Small intestine (tissue), 7 donors: ENCODE measurements at regions not wholly inside any gene's neighbourhood (a gene's known extent, or its start where the extent isn't known, plus 50 kb on each side); places are given as distances from the start of the nearest gene placed in this dataset.
A peak's percentile ranks its signal among the peaks of the same experiment; 100 is the strongest.

Experiments used
- DNase-seq, 2 donors: peaks; one replicate each; pipeline versions ENCODE4 v3.0.0 to v3.0.0-alpha.2; 2013
- FAIRE-seq: peaks from 2 replicates; lab custom pipeline; 2012; peaks lifted over from hg19 to GRCh38; lab: Jason Lieb, UNC
- H3K27ac ChIP-seq, 3 donors: one replicate each; pipeline ENCODE4 v1.5.1; 2013; ENCODE audit warnings: low read length in 2 of 3, mild to moderate bottlenecking in 2 of 3, control low read depth in 1 of 3, inconsistent platforms in 1 of 3, low read depth in 1 of 3, moderate library complexity in 1 of 3
- H3K27me3 ChIP-seq, 3 donors: one replicate each; pipeline ENCODE4 v1.6.1; 2013; ENCODE audit warnings: low read length in 3 of 3, inconsistent platforms in 1 of 3; ENCODE audit not compliant: control insufficient read depth in 3 of 3, insufficient read depth in 3 of 3
- H3K36me3 ChIP-seq, 3 donors: one replicate each; pipeline ENCODE4 v1.6.1; 2013; ENCODE audit warnings: low read length in 3 of 3, inconsistent platforms in 1 of 3, low read depth in 1 of 3, mild to moderate bottlenecking in 1 of 3, moderate library complexity in 1 of 3; ENCODE audit not compliant: control insufficient read depth in 3 of 3, insufficient read depth in 2 of 3
- H3K4me1 ChIP-seq, 3 donors: one replicate each; pipeline ENCODE4 v1.6.1; 2013; ENCODE audit warnings: low read length in 2 of 3, inconsistent platforms in 1 of 3, low read depth in 1 of 3, mild to moderate bottlenecking in 1 of 3, moderate library complexity in 1 of 3; ENCODE audit not compliant: control insufficient read depth in 3 of 3, insufficient read depth in 2 of 3
- H3K4me3 ChIP-seq, 3 donors: one replicate each; pipeline ENCODE4 v1.5.1; 2013; ENCODE audit warnings: low read length in 3 of 3, control low read depth in 1 of 3, inconsistent platforms in 1 of 3, low read depth in 1 of 3, mild to moderate bottlenecking in 1 of 3, moderate library complexity in 1 of 3
- H3K9me3 ChIP-seq, 2 donors: one replicate each; pipeline ENCODE4 v1.6.1; 2013; ENCODE audit warnings: low read depth in 1 of 2, low read length in 1 of 2; ENCODE audit not compliant: control insufficient read depth in 2 of 2, insufficient read depth in 1 of 2
- WGBS, 3 donors: extraction: QIAGEN DNeasy Blood & Tissue Kit; methylation state at CpG; one replicate each; pipeline ENCODE4 v1.1.7; 2013; 5-methylcytosine and 5-hydroxymethylcytosine counted together
- donor health status: healthy with polysubstance abuse.
- donor health status: control.
- donor health status: control.
- donor health status: Bipolar disorder and iron deficiency.
- donor health status: healthy.

DNA sequence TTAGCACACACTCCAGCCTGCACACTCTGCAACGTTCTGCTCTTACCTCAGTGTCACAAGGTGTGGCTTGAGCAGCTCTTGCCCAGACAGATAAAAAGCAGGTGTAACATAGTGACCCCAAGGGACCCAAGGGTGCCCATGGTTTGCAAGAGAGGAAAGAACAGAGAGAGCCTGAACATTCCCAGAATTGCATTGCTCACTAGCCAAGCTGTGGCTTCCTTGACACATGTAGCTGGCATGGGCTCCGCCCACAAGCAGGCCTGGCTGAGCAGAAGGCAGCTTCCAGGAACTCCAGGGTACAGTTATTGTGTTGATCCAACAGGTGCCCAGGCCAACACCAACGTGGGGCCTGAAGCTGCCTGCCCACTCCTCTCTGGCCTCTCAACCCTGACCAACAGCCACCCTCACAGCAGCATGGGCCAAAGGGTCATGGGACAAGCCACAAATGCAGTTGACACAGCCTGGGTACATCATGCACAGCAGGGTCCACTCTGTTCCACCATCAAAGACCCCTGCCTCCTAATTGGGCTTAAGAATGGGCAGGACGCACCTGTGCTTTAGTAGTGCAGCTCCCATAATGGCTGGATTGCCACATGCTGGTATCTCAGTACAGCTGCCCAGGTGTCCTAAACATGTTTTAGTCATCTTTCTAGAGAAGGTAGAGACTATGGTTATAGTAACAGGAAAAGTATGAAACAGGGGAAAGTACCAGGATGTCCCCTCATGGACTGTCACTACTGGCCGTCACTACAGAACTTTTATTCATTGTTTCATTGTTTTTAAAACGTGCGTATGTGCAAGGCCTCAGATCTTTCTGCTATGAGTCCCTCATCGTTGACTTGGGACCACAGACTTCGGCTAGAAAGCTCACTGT, 73.7 kb upstream of the ACSL1 start:
- FAIRE-seq (no peak), DNase-seq (peak in 1 of 2 donors; percentile 20)
- no peak overlapping the region for H3K4me3 ChIP-seq
- H3K27me3 ChIP-seq: peaks cover 0 to 7% (median 0%) of the 10 kb centered on the region in 3 donors
- no peak overlapping the region for H3K27ac ChIP-seq
- no peaks in the 10 kb centered on the region for H3K4me1 ChIP-seq
- WGBS, 3 donors: 75 to 76% (median 76%) methylated on average over 9 of the region's 9 CpGs
- no peaks in the 10 kb centered on the region for H3K36me3 ChIP-seq
- H3K9me3 ChIP-seq: no peaks in the 10 kb centered on the region

DNA sequence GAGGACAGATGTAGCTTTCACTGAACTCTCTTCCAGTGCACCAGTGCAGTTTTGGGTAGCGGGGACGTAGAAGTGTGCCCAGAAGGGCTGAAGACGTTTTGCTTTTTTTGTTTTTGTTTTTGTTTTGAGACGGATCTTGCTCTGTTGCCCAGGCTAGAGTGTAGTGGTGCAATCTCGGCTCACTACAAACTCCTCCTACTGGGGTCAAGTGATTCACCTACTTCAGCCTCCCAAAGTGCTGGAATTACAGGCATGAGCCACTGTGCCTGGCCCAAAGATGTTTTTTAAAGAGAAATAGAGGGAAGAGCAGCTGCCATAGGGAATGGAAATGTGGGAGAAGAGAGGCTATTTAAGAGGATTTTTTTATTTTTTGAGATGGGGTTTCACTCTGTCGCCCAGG, 74.4 kb upstream of the ACSL1 start:
- Histone ChIP-seq H3K27me3 (peaks cover 0 to 5% (median 0%) of the 10 kb centered on the region in 3 donors), H3K36me3 (no peaks in the 10 kb centered on the region), H3K9me3 (no peaks in the 10 kb centered on the region), H3K4me1 (no peaks in the 10 kb centered on the region), H3K4me3 (no peak overlapping the region), H3K27ac (no peak overlapping the region)
- no peak for FAIRE-seq
- no peak for DNase-seq
- 86 to 91% (median 87%) methylated on average over 6 of the region's 6 CpGs for WGBS, 3 donors

DNA sequence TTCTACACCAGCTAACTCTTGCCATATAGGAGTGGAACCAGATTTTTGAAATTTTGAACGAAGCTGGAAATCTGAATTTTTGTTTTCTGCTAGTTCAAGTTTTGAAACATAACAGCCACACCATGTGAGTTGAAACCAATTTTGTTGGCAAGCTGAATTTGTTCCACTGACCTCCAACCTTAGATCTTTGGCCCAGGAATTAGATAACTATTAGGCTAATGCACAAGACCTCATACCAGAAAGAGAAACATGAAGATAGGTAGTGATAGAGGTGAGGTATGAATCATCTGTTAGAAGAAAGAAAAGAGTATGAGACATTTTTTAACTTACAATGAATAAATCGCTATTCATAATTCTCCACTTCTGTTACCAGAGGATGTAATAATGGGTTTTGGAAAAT, 76.8 kb upstream of the ACSL1 start:
- H3K36me3 ChIP-seq: no peaks in the 10 kb centered on the region
- no peaks in the 10 kb centered on the region for H3K4me1 ChIP-seq
- no peak overlapping the region for H3K4me3 ChIP-seq
- H3K9me3 ChIP-seq: no peaks in the 10 kb centered on the region
- FAIRE-seq (no peak), DNase-seq (no peak)
- H3K27ac ChIP-seq: no peak overlapping the region
- H3K27me3 ChIP-seq: no peaks in the 10 kb centered on the region
- 75 to 91% (median 86%) methylated on average over 2 of the region's 2 CpGs for WGBS, 3 donors

DNA sequence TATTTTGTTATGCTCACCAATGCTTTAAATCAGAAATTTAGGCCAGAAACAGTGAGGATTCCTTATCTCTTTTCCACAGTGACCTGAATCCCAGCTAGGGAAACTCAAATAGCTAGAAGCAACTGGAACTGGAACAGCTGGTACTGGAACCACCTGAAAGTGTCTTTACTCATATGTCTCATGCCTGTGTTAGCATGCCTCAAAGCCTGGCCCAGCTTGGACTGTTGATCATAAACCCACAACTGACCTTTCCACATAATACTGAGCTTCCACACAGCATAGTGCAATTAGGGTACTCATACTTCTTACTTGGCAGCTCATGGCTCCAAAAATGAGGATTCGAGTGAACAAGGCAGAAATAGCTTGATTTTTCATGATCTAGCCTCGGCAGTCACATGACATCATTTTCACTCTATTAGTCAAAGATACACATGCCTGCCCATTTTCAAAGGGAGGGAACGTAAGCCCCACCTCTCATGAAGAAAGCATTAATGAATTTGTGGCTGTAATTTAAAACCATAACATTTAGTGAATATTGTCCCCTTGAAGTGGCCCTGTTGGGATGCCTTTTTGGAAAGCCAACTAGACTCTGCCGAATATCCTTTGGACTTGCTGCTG, 80.8 kb upstream of the ACSL1 start:
- FAIRE-seq (no peak), DNase-seq (no peak)
- Histone ChIP-seq H3K4me1 (no peaks in the 10 kb centered on the region), H3K9me3 (no peaks in the 10 kb centered on the region), H3K4me3 (no peak overlapping the region), H3K27me3 (no peaks in the 10 kb centered on the region), H3K36me3 (no peaks in the 10 kb centered on the region), H3K27ac (no peak overlapping the region)
- WGBS, 3 donors: 77 to 78% (median 78%) methylated on average over 4 of the region's 4 CpGs

DNA sequence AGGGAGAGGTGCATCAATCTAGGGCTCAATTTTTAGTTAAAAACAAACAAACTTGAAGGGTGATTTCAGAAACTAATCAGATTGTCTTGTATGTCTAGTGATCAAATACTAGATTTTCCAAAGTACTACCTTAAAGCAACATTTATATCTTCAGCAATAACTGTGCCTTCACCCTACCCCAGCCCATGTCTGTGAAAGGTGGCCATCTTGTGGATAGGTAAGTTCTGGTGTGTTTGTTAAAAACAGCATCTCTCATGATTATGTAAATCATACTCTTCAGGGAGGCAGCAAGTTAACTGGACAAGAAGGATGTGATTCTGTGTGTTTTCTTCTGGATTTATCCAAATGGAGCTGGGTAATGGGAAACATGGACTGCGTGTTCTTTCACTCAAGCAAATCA, 81.4 kb upstream of the ACSL1 start:
- Histone ChIP-seq H3K9me3 (no peaks in the 10 kb centered on the region), H3K36me3 (no peaks in the 10 kb centered on the region), H3K4me3 (no peak overlapping the region), H3K27me3 (no peaks in the 10 kb centered on the region), H3K4me1 (no peaks in the 10 kb centered on the region), H3K27ac (no peak overlapping the region)
- 81 to 96% (median 89%) methylated on average over 1 of the region's 1 CpG for WGBS, 3 donors
- FAIRE-seq: no peak
- no peak for DNase-seq

DNA sequence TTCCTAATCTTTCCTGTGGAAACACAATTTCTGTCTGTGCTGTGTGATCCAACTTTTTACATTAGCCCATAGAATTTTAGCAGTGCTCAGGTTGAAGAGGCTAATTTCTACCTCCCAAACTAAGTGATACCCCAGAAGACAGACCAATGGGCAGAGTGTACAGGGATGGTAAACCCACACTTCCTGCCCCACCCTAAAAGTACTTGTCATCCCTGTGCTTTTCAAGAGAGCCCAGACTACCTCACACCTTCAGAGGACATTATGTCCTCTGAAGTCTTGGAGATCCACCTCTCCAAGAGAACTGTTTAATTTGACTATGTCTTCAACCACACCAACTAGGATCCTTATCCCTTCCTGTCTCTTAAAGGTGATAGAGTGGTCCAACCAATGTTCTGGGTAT, 82.0 kb upstream of the ACSL1 start:
- Histone ChIP-seq H3K27me3 (no peaks in the 10 kb centered on the region), H3K4me3 (no peak overlapping the region), H3K9me3 (peaks cover 0 to 5% of the 10 kb centered on the region in 2 donors), H3K4me1 (no peaks in the 10 kb centered on the region), H3K27ac (no peak overlapping the region), H3K36me3 (no peaks in the 10 kb centered on the region)
- DNase-seq (no peak), FAIRE-seq (no peak)

DNA sequence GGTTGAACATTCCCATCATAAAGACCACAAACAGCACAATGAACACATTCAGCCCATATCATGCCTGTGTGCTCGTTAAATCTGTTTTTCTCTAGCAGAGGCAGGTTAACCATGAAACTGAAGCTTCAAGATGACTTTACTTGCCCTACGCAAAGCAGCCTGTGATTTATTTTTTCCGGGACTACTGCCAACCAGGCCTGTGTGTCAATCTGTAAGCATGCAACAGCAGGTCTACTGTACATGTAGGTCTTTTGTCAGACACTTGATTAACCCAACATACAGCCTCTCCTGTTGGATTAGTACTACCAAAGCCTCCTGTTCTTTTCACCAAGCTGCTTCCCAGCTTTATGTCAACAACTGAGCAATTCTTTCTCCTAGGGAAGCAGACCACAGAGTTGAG, 85.5 kb upstream of the ACSL1 start:
- no peak overlapping the region for H3K4me3 ChIP-seq
- no peak for FAIRE-seq
- no peak overlapping the region for H3K27ac ChIP-seq
- no peak for DNase-seq
- peaks cover 0 to 2% (median 0%) of the 10 kb centered on the region in 3 donors for H3K27me3 ChIP-seq
- H3K4me1 ChIP-seq: no peaks in the 10 kb centered on the region
- H3K36me3 ChIP-seq: no peaks in the 10 kb centered on the region
- WGBS, 3 donors: 58 to 77% (median 59%) methylated on average over 3 of the region's 3 CpGs
- H3K9me3 ChIP-seq: peaks cover 0 to 11% of the 10 kb centered on the region in 2 donors

DNA sequence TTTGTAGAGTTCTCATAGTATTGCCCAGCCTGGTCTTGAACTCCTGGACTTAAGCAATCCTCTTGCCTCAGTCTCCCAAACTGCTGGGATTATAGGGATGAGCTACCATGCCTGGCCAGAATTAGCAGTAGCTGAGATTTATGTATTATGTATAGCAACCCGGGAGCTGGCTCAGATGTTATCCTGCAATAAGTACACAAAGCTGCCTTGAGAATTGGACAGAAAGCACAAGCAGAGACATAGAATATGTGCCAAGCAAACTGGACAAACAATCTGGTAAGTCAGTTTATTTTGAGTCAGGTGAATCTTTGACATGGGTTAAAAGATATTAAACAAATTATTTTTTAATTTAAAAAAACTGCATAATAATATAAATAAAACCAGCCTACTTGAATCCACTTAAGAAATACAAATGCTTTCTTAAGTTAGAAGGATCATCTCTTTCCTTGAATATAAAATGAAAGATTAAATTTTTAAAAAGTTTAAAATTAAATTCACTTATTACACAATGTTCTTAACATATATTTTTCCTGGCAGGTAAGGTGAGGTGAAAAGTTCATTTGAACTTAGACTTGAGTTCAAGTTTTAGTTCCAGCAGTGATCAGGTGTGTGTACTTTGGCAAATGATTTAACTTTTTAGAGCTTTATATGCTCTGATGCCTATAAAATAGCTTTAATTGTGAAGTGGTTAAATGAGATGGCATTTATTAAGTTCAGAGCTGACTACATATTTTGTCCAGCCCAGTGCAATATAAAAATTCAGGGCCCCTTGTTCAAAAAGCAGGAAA, 87.8 kb upstream of the ACSL1 start:
- FAIRE-seq: no peak
- Histone ChIP-seq H3K27ac (no peak overlapping the region), H3K4me3 (no peak overlapping the region), H3K9me3 (peaks cover 0 to 11% of the 10 kb centered on the region in 2 donors), H3K4me1 (no peaks in the 10 kb centered on the region), H3K27me3 (peaks cover 0 to 2% (median 0%) of the 10 kb centered on the region in 3 donors), H3K36me3 (no peaks in the 10 kb centered on the region)
- DNase-seq: no peak
- 83 to 92% (median 85%) methylated on average over 1 of the region's 1 CpG for WGBS, 3 donors
